GM23338 (cell line): ENCODE measurements at regions not wholly inside any gene's neighbourhood (a gene's known extent, or its start where the extent isn't known, plus 50 kb on each side); places are given as distances from the start of the nearest gene placed in this dataset.

Experiments used
- CREB1 ChIP-seq: fragments of 250-450 bp; sonication (Bioruptor Pico); IDR thresholded peaks from 2 replicates; pipeline ENCODE4 v1.5.0; 2020; ENCODE audit warnings: low read depth, mild to moderate bottlenecking, moderate library complexity
- CTCF ChIP-seq, 2 experiments: fragments of 200-600 bp in 1 of 2; sonication (generic) in 1 of 2; conservative IDR thresholded peaks; 2 replicates each; pipeline versions ENCODE4 v1.5.1 to v1.6.1; 2016 to 2017; ENCODE audit warnings: antibody characterized with exemption in 2 of 2, low read depth in 2 of 2, mild to moderate bottlenecking in 2 of 2, moderate library complexity in 1 of 2
- EZH2 ChIP-seq: fragments of 200-600 bp; sonication (generic); IDR thresholded peaks from one replicate; pipeline ENCODE4 v1.8.0; 2017; ENCODE audit warnings: antibody characterized with exemption, mild to moderate bottlenecking, low read depth; ENCODE audit not compliant: unreplicated experiment
- EZH2phosphoT487 ChIP-seq: fragments of 200-600 bp; sonication (generic); IDR thresholded peaks from one replicate; pipeline ENCODE4 v1.8.1; 2018; ENCODE audit warnings: antibody characterized with exemption; ENCODE audit not compliant: unreplicated experiment
- JUNB ChIP-seq: IDR thresholded peaks from one replicate; pipeline ENCODE4 v1.6.1; 2016; ENCODE audit warnings: antibody characterized with exemption; ENCODE audit not compliant: unreplicated experiment
- POLR2AphosphoS5 ChIP-seq: IDR thresholded peaks from 2 replicates; pipeline ENCODE4 v1.6.1; 2016; ENCODE audit warnings: antibody characterized with exemption, low read depth

- TF ChIP-seq EZH2phosphoT487 (no peak), CTCF (conservative IDR thresholded peaks at IDR 0.05; ENCODE audit: low read depth in 2 of 2) (no peak), JUNB (no peak), CREB1 (CRISPR knock-in tag) (no peak), EZH2 (no peak), POLR2AphosphoS5 (no peak)
These were observed 90.7 kb upstream of the TMEM26 start for GRCh38 chr10:61543831-61544230.
